ENCODE measurements at regions not wholly inside any gene's neighbourhood (a gene's known extent, or its start where the extent isn't known, plus 50 kb on each side); places are given as distances from the start of the nearest gene placed in this dataset.

DNA sequence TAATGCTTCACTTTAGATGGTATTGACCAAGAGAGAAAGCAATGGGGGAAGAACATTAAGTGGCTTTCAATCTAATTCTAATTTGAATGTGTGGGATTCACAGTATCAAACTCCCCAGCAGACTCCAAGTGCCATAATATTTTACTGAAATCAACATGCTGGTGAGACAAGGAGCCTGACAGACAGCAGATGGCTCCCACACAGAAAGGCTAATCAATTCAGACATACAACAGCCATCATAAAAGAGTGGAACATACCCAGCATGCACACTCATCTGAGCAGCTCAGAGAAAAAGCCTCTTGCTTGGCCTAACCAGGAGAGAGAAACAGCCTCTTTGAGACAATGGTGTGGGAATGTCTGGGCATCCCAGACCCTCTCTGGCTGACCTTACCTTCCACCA, 186.5 kb upstream of the SKOR2 start:
- TF ChIP-seq, protein P1, sequence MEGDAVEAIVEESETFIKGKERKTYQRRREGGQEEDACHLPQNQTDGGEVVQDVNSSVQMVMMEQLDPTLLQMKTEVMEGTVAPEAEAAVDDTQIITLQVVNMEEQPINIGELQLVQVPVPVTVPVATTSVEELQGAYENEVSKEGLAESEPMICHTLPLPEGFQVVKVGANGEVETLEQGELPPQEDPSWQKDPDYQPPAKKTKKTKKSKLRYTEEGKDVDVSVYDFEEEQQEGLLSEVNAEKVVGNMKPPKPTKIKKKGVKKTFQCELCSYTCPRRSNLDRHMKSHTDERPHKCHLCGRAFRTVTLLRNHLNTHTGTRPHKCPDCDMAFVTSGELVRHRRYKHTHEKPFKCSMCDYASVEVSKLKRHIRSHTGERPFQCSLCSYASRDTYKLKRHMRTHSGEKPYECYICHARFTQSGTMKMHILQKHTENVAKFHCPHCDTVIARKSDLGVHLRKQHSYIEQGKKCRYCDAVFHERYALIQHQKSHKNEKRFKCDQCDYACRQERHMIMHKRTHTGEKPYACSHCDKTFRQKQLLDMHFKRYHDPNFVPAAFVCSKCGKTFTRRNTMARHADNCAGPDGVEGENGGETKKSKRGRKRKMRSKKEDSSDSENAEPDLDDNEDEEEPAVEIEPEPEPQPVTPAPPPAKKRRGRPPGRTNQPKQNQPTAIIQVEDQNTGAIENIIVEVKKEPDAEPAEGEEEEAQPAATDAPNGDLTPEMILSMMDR (IDR thresholded peaks at IDR 0.05; ENCODE audit: borderline replicate concordance, control extremely low read depth, extremely low read depth, insufficient read depth, missing control alignments): no peak
- in situ Hi-C loops (cut with MboI; ENCODE audit: low sequenced_read_pairs, unreplicated experiment): no loop called here
- DNase-seq (ENCODE audit: low spot score): no peak

DNA sequence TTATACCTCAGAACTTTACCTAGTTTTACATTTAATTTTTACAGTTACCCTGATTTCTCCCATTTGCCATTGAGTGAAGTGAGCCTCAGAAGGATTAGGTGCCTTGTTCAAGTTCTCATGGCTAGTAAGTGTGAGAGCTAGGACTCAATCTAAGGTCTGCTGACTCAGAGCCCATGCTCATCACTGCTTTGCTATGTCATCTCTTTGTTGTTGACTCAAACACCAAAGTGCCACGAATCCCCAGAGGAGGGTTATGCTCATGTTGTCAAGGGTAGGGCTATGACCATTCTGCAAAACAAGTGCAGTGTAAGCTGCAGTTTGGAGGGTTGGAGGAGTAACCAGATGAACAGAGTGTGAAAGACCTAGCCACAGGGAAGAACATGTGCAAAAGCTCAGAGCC, 185.4 kb upstream of the SKOR2 start:
- TF ChIP-seq, protein P1 (IDR thresholded peaks at IDR 0.05; ENCODE audit: borderline replicate concordance, control extremely low read depth, extremely low read depth, insufficient read depth, missing control alignments): no peak
- no peak for DNase-seq (ENCODE audit: low spot score)
- in situ Hi-C loops (cut with MboI; ENCODE audit: low sequenced_read_pairs, unreplicated experiment): no loop called here

DNA sequence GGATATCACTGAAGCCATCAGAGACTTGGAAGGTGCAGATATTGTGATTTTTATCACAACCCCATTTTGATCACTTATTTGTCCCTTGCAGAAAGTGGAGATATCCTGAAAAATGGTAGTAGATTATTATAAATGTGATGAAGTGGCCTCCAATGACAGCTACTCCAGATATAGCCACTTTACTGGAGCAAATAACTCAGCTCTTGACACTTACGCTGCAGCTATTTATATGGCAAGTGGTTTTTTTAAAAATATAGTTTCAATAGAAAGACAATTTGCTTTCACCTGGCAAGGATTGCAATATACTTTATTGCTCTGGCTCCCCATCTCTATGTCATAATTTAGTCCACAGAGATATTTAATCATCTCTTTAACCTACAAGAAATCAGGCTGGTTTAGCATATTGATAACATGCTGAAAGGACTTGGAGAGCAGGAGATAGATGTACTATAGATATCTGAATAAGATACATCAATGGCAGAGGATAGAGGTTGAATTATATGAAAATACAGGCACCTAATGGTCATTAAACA, 182.8 kb upstream of the SKOR2 start:
- DNase-seq (ENCODE audit: low spot score): no peak
- in situ Hi-C loops (cut with MboI; ENCODE audit: low sequenced_read_pairs, unreplicated experiment): no loop called here
- TF ChIP-seq, protein P1 (IDR thresholded peaks at IDR 0.05; ENCODE audit: borderline replicate concordance, control extremely low read depth, extremely low read depth, insufficient read depth, missing control alignments): no peak

DNA sequence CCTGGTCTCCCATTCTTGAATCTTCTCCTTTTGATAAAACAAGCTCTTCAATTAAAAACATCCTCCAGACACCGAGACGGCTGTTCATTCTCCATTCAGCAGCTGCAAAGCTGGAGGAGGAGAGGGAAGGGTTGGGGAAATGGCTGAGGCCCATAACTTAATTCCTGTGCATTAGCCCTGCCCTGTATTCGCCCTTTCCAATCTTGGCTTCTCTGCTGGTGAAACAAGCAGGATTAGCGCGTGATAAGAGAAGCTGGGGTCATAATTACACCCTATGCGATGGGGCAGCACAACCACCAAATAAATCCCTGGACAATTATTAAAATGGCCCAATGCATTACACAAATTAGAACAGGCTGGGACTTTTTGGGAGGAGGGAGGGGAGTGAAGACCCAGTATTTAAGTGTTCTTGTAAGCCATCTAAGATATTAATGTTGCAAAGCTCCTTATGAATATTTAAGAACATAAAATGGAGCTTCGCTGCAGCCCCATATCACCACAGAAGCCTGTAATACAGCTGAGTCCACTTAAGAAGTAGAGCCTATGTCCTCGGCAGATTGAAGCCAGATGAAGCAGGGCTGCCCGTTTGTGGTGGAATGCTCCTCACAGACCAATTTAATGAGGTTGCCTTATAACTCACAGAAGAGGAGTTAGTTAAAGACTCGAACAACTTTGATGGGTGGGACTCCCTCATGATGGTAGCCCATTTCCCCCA, 176.6 kb upstream of the SKOR2 start:
- in situ Hi-C loops (cut with MboI; ENCODE audit: low sequenced_read_pairs, unreplicated experiment): no loop called here
- no peak for DNase-seq (ENCODE audit: low spot score)
- TF ChIP-seq, protein P1 (IDR thresholded peaks at IDR 0.05; ENCODE audit: borderline replicate concordance, control extremely low read depth, extremely low read depth, insufficient read depth, missing control alignments): no peak

DNA sequence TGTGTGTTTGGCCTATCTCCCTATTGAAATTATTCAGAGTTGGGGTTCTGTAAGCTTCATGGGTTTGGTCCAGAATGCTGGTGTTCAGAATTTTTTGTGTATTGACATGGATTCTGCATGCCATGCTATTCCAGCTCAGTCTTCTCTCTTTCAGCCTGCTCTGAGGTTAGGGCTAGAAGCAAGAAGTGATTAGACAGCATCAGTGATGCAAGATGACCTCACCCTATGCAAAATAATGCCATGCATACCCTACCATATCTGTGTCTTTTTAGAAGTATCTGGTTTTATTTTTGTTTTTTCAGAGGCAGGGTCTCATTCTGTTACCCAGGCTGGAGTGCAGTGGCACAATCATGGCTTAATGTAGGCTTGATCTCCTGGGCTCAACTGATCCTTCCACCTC, 175.6 kb upstream of the SKOR2 start:
- no peak for DNase-seq (ENCODE audit: low spot score)
- TF ChIP-seq, protein P1 (IDR thresholded peaks at IDR 0.05; ENCODE audit: borderline replicate concordance, control extremely low read depth, extremely low read depth, insufficient read depth, missing control alignments): no peak
- in situ Hi-C loops (cut with MboI; ENCODE audit: low sequenced_read_pairs, unreplicated experiment): no loop called here

DNA sequence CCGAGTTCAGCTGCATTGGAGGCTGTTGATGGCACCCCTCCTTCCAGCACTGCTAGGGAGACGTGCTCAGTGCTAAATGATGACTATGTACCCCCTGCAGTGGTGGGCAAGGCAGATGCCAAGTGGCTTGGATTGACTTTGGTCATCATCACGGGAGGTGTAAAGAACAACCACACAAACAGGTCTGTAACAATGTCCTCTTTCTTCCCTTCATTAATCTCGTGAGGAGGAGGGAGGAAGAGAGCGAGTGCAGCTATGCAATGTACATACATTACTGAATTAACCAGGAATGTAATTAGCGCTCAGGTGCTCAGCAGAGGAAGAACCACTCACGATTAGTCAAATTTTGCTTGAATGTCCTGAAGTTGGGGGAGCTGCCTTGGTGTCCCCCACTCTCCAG, 173.9 kb upstream of the SKOR2 start:
- TF ChIP-seq, protein P1 (IDR thresholded peaks at IDR 0.05; ENCODE audit: borderline replicate concordance, control extremely low read depth, extremely low read depth, insufficient read depth, missing control alignments): no peak
- no peak for DNase-seq (ENCODE audit: low spot score)
- in situ Hi-C loops (cut with MboI; ENCODE audit: low sequenced_read_pairs, unreplicated experiment): no loop called here
